Breast epithelium (tissue), 3 donors: ENCODE measurements at regions not wholly inside any gene's neighbourhood (a gene's known extent, or its start where the extent isn't known, plus 50 kb on each side); places are given as distances from the start of the nearest gene placed in this dataset.

Experiments
- CTCF ChIP-seq, 3 donors: fragments of 450-650 bp; IDR thresholded peaks; one replicate each; pipeline ENCODE4 v1.5.1; 2016 to 2017; ENCODE audit warnings: antibody characterized with exemption in 3 of 3, mild to moderate bottlenecking in 3 of 3, moderate library complexity in 3 of 3
- POLR2A ChIP-seq: fragments of 450-650 bp; IDR thresholded peaks from one replicate; pipeline ENCODE4 v1.6.1; 2016; ENCODE audit warnings: antibody characterized with exemption, mild to moderate bottlenecking, moderate library complexity

GRCh38 chr13:53338760-53339159 lies 310.1 kb downstream of the OLFM4 start:
- TF ChIP-seq CTCF (IDR thresholded peaks at IDR 0.05) (no peak), POLR2A (no peak)
